ENCODE measurements at regions not wholly inside any gene's neighbourhood (a gene's known extent, or its start where the extent isn't known, plus 50 kb on each side); places are given as distances from the start of the nearest gene placed in this dataset.

DNA sequence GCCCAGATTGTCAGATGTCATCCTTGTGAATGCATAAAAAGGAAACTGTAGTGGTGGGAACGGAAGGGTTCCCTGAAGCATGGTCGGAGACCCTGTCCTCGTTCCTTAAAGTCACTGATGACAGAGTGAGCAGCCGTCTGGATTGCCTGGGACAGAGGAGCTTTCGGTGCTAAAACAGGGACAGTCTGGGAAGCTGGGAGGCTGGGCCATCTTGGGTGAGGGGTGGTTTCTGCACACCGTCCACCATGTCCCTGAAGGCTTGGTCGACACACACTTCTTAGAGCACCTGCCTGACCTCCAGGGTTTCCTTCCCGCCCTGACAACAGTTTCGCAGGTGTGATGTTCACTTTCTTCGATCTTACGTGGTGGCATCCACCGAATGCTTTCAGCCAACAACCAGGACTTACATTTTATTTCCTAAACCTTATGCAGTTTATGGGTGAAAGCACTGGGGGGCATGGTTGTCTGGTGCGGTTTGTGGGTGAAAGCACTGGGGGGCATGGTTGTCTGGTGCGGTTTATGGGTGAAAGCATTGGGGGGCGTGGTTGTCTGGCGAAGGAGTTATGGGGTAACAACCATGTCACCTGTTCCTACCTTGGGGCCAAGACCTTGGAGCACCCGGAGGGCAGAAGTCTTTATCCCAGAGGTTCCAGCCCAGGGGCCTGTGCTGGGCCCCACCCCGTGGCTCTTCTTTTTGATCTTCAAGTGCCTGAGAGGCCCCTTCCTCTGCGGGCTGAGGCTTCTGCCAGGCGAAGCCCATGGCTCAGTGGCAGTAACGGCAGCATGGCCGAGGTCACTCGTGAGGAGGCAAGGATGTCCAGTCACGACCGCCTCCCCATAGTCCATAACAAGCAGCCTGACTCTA lies 81.7 kb upstream of the FRMD1 start:
- H2AFZ ChIP-seq (ENCODE audit: low read depth, low read length) = no peak overlapping the region
- H4K20me1 ChIP-seq (ENCODE audit: insufficient read depth, low read length) = no peaks in the 10 kb centered on the region
- no peak overlapping the region for H3K4me3 ChIP-seq (ENCODE audit: low read length)
- no peaks in the 10 kb centered on the region for H3K79me2 ChIP-seq (ENCODE audit: low read length)
- no peaks in the 10 kb centered on the region for H3K9me3 ChIP-seq (ENCODE audit: insufficient read depth, low read length)
- no peaks in the 10 kb centered on the region for H3K4me1 ChIP-seq (ENCODE audit: low read length)
- no peak overlapping the region for H3K27ac ChIP-seq (ENCODE audit: low read length)
- H3K9ac ChIP-seq (ENCODE audit: low read length) = no peak overlapping the region
- no peaks in the 10 kb centered on the region for H3K27me3 ChIP-seq (ENCODE audit: low read depth, low read length)
- no peak for TF ChIP-seq EZH2phosphoT487 (IDR thresholded peaks at IDR 0.05; ENCODE audit: low read depth)
- TF ChIP-seq, protein P1, sequence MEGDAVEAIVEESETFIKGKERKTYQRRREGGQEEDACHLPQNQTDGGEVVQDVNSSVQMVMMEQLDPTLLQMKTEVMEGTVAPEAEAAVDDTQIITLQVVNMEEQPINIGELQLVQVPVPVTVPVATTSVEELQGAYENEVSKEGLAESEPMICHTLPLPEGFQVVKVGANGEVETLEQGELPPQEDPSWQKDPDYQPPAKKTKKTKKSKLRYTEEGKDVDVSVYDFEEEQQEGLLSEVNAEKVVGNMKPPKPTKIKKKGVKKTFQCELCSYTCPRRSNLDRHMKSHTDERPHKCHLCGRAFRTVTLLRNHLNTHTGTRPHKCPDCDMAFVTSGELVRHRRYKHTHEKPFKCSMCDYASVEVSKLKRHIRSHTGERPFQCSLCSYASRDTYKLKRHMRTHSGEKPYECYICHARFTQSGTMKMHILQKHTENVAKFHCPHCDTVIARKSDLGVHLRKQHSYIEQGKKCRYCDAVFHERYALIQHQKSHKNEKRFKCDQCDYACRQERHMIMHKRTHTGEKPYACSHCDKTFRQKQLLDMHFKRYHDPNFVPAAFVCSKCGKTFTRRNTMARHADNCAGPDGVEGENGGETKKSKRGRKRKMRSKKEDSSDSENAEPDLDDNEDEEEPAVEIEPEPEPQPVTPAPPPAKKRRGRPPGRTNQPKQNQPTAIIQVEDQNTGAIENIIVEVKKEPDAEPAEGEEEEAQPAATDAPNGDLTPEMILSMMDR (IDR thresholded peaks at IDR 0.05; ENCODE audit: low read depth, low read length) = no peak
- no peak overlapping the region for H3K4me2 ChIP-seq (ENCODE audit: low read length)
- H3K36me3 ChIP-seq (replicated peaks; ENCODE audit: low read depth, low read length) = no peaks in the 10 kb centered on the region

DNA sequence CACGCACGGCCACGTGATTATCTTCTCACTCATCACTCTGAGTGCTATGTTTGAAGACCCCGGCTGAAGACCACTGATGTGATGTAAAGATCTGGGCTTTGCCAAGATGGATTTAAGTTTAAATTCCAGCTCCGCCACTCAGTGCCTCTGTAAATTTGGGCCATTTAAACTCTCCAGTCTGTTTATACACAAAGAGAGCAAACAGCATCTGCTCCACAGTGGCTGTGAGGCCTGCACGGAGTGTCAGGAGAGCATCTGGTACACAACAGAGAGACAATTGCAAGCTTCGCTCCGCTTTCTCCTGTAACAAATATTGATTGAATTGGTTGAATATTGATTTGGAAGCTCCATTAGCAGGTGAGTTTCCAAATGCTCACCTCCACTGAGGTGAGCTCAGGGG lies 80.5 kb upstream of the FRMD1 start:
- H3K4me2 ChIP-seq (ENCODE audit: low read length) = no peak overlapping the region
- no peaks in the 10 kb centered on the region for H3K27me3 ChIP-seq (ENCODE audit: low read depth, low read length)
- H3K9ac ChIP-seq (ENCODE audit: low read length) = no peak overlapping the region
- no peaks in the 10 kb centered on the region for H3K79me2 ChIP-seq (ENCODE audit: low read length)
- no peaks in the 10 kb centered on the region for H3K4me1 ChIP-seq (ENCODE audit: low read length)
- no peaks in the 10 kb centered on the region for H3K9me3 ChIP-seq (ENCODE audit: insufficient read depth, low read length)
- H4K20me1 ChIP-seq (ENCODE audit: insufficient read depth, low read length) = no peaks in the 10 kb centered on the region
- H3K27ac ChIP-seq (ENCODE audit: low read length) = no peak overlapping the region
- H3K4me3 ChIP-seq (ENCODE audit: low read length) = no peak overlapping the region
- TF ChIP-seq EZH2phosphoT487 (IDR thresholded peaks at IDR 0.05; ENCODE audit: low read depth) = no peak
- TF ChIP-seq, protein P1 (IDR thresholded peaks at IDR 0.05; ENCODE audit: low read depth, low read length) = no peak
- H2AFZ ChIP-seq (ENCODE audit: low read depth, low read length) = no peak overlapping the region
- no peaks in the 10 kb centered on the region for H3K36me3 ChIP-seq (replicated peaks; ENCODE audit: low read depth, low read length)

DNA sequence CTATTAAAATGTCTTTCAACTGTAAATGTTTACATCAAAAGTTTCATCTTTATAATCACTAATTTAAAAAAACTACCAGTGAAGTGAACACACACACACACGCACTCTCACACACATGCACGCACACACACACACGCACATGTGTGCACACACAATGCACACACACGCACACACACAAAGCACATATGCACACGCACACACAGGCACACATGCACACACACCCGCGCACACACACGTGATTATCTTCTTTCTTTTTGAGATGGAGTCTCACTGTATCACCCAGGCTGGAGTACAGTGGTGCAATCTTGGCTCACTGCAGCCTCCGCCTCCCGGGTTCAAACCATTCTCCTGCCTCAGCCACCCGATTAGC lies 80.0 kb upstream of the FRMD1 start:
- Histone ChIP-seq H3K4me3 (ENCODE audit: low read length) (no peak overlapping the region), H3K4me2 (ENCODE audit: low read length) (no peak overlapping the region), H3K9me3 (ENCODE audit: insufficient read depth, low read length) (no peaks in the 10 kb centered on the region), H2AFZ (ENCODE audit: low read depth, low read length) (no peak overlapping the region), H3K27me3 (ENCODE audit: low read depth, low read length) (no peaks in the 10 kb centered on the region), H3K9ac (ENCODE audit: low read length) (no peak overlapping the region), H3K4me1 (ENCODE audit: low read length) (no peaks in the 10 kb centered on the region), H3K79me2 (ENCODE audit: low read length) (no peaks in the 10 kb centered on the region), H4K20me1 (ENCODE audit: insufficient read depth, low read length) (no peaks in the 10 kb centered on the region), H3K36me3 (replicated peaks; ENCODE audit: low read depth, low read length) (no peaks in the 10 kb centered on the region), H3K27ac (ENCODE audit: low read length) (no peak overlapping the region)
- TF ChIP-seq, protein P1 (IDR thresholded peaks at IDR 0.05; ENCODE audit: low read depth, low read length) = no peak
- TF ChIP-seq EZH2phosphoT487 (IDR thresholded peaks at IDR 0.05; ENCODE audit: low read depth) = no peak

DNA sequence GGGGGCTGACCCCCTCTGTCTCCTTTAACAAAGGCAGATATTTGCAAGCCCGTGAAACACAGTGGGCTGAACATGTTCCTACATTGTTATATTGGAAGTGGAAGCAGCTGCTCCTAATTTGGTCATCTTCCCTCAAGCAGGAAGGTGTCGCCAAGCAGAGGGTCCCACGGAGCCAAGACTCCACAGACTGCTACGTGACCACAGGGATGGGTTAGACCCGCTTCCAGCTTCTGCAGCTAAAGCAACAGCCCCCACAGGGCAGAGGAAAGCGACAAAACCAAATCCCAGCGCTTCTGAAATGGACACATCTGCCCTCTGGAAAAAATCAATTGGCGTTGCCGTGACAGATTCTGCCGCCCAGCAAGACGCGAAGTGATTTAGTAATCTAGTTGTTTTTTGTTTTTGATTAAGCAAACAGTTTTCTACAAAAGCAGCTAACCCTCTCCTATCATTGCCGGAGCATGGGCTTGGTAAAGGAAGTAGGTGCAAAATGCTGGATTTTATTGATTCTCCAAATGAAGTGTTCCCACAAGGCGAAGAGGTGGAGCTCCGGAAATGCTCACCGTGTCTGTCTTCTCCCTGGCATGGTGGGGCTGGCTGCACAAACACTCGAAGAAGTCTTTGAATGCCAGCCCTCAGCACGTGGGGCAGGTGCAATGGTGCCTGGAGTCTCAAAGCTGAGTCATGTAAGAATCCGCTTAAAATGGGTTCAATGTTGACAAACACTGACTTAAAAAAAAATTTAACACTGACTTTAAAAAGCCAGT lies 79.4 kb upstream of the FRMD1 start:
- H3K27me3 ChIP-seq (ENCODE audit: low read depth, low read length) = no peaks in the 10 kb centered on the region
- H3K9ac ChIP-seq (ENCODE audit: low read length) = no peak overlapping the region

More for the DNA sequence above, 79.4 kb upstream of the FRMD1 start:
- Histone ChIP-seq H4K20me1 (ENCODE audit: insufficient read depth, low read length) (no peaks in the 10 kb centered on the region), H3K4me2 (ENCODE audit: low read length) (no peak overlapping the region), H2AFZ (ENCODE audit: low read depth, low read length) (no peak overlapping the region), H3K4me3 (ENCODE audit: low read length) (no peak overlapping the region), H3K27ac (ENCODE audit: low read length) (no peak overlapping the region), H3K79me2 (ENCODE audit: low read length) (no peaks in the 10 kb centered on the region), H3K36me3 (replicated peaks; ENCODE audit: low read depth, low read length) (no peaks in the 10 kb centered on the region), H3K9me3 (ENCODE audit: insufficient read depth, low read length) (no peaks in the 10 kb centered on the region), H3K4me1 (ENCODE audit: low read length) (no peaks in the 10 kb centered on the region)
- TF ChIP-seq, protein P1 (IDR thresholded peaks at IDR 0.05; ENCODE audit: low read depth, low read length) = no peak
- TF ChIP-seq EZH2phosphoT487 (IDR thresholded peaks at IDR 0.05; ENCODE audit: low read depth) = no peak
